ENCODE measurements at regions not wholly inside any gene's neighbourhood (a gene's known extent, or its start where the extent isn't known, plus 50 kb on each side); places are given as distances from the start of the nearest gene placed in this dataset.

DNA sequence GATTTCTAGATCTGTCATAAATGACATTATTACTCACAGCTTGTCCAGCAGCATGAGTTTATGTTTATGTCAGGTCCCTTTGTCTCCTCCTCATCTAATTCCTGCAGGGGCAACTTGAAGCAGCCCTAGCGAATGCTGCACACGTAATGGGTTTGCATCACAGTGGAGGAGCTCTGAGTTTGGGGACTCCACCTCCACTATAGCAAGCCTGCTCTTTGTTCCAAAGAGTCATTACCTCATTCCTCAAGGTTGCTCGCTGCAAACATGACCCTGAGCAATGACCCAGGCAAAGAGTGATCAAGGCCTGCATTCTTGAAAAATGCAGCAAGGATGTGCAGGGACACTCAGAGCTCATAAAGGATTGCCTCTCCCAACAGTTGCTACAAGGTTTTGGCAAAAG is 261.9 kb downstream of the HHIPL2 start:
- TF ChIP-seq POLR2A (IDR thresholded peaks at IDR 0.05; ENCODE audit: low read length), result no peak
- no peak for TF ChIP-seq GATA1 (IDR thresholded peaks at IDR 0.05; ENCODE audit: low read depth, low read length)
